IMR-90 (cell line): ENCODE measurements at regions not wholly inside any gene's neighbourhood (a gene's known extent, or its start where the extent isn't known, plus 50 kb on each side); places are given as distances from the start of the nearest gene placed in this dataset.

ENCODE experiments used
- ATAC-seq: fragments of 200-7000 bp; cut with Tn5 transposase; 2 replicates; pipeline ENCODE4 v1.9.1; 2020; ENCODE audit warnings: low read depth, mild to moderate bottlenecking, moderate library complexity
- BruUV-seq: library from RNA; stranded (reverse); fragments of 400-500 nt; replicated peaks from 2 replicates; lab custom pipeline; 2021; lab: Mats Ljungman, UMichigan
- CTCF ChIA-PET: fragments of 300-600 bp; formaldehyde crosslinking; extraction: SDS; loops from one replicate; lab custom pipeline; 2021; ENCODE audit warnings: antibody characterized with exemption; lab: Yijun Ruan, JAX
- POLR2A ChIA-PET: fragments of 300-600 bp; sonication (Branson Sonifier 250); formaldehyde crosslinking; loops from one replicate; lab custom pipeline; 2022; ENCODE audit warnings: antibody characterized with exemption; ENCODE audit not compliant: unreplicated experiment; lab: Charles Lee
- DNase-seq: peaks from one replicate; pipeline ENCODE4 v3.0.0; 2013
- H2AFZ ChIP-seq: replicated peaks from 2 replicates; pipeline ENCODE3; 2013; ENCODE audit warnings: low read length, mild to moderate bottlenecking; ENCODE audit not compliant: poor library complexity
- H2AK5ac ChIP-seq: 2 replicates; pipeline ENCODE4 v1.6.1; 2013; ENCODE audit warnings: low read depth, low read length, inconsistent platforms
- H2AK9ac ChIP-seq: replicated peaks from 2 replicates; pipeline ENCODE3; 2013; ENCODE audit warnings: mild to moderate bottlenecking, low read depth, low read length, moderate library complexity; ENCODE audit not compliant: poor library complexity
- H2BK120ac ChIP-seq: 2 replicates; pipeline ENCODE4 v1.6.1; 2013; ENCODE audit warnings: low read depth, low read length, inconsistent platforms
- H2BK15ac ChIP-seq: 3 replicates; pipeline ENCODE4 v1.6.1; 2013; ENCODE audit warnings: low read depth, low read length, inconsistent platforms
- H2BK20ac ChIP-seq: 2 replicates; pipeline ENCODE4 v1.6.1; 2013; ENCODE audit warnings: low read depth, mild to moderate bottlenecking, inconsistent platforms, low read length, moderate library complexity
- H2BK5ac ChIP-seq: 2 replicates; pipeline ENCODE4 v1.6.1; 2013; ENCODE audit warnings: mild to moderate bottlenecking, low read depth, low read length, inconsistent platforms; ENCODE audit not compliant: poor library complexity, severe bottlenecking
- H3K14ac ChIP-seq: replicated peaks from 2 replicates; pipeline ENCODE4 v1.6.1; 2013; ENCODE audit warnings: low read depth, low read length, inconsistent platforms
- H3K18ac ChIP-seq: 2 replicates; pipeline ENCODE4 v1.6.1; 2013; ENCODE audit warnings: low read depth, low read length, control low read depth
- H3K23ac ChIP-seq: 2 replicates; pipeline ENCODE4 v1.6.1; 2013; ENCODE audit warnings: low read depth, low read length, inconsistent platforms
- H3K27ac ChIP-seq: 2 replicates; pipeline ENCODE4 v1.5.1; 2013; ENCODE audit warnings: mild to moderate bottlenecking, control low read depth, low read length; ENCODE audit not compliant: insufficient read depth
- H3K27me3 ChIP-seq: 2 replicates; pipeline ENCODE4 v1.6.1; 2013; ENCODE audit warnings: low read length; ENCODE audit not compliant: control insufficient read depth, insufficient read depth
- H3K36me3 ChIP-seq: 2 replicates; pipeline ENCODE4 v1.6.1; 2013; ENCODE audit warnings: low read length, mixed read lengths; ENCODE audit not compliant: control insufficient read depth, insufficient read depth
- H3K4ac ChIP-seq: 2 replicates; pipeline ENCODE4 v1.6.1; 2013; ENCODE audit warnings: low read depth, low read length, inconsistent platforms
- H3K4me1 ChIP-seq: 2 replicates; pipeline ENCODE4 v1.6.1; 2013; ENCODE audit warnings: low read length, mixed read lengths; ENCODE audit not compliant: control insufficient read depth, insufficient read depth
- H3K4me2 ChIP-seq: 2 replicates; pipeline ENCODE4 v1.6.1; 2013; ENCODE audit warnings: low read depth, mild to moderate bottlenecking, control low read depth, low read length, moderate library complexity
- H3K4me3 ChIP-seq: 2 replicates; pipeline ENCODE4 v1.5.1; 2013; ENCODE audit warnings: low read depth, mild to moderate bottlenecking, control low read depth, low read length, moderate library complexity; ENCODE audit not compliant: insufficient read depth
- H3K56ac ChIP-seq: 2 replicates; pipeline ENCODE4 v1.6.1; 2013; ENCODE audit warnings: low read length, inconsistent platforms; ENCODE audit not compliant: insufficient read depth; ENCODE audit errors: extremely low read depth
- H3K79me1 ChIP-seq, 2 experiments: 2 replicates each; pipeline ENCODE4 v1.6.1; 2013; ENCODE audit warnings: low read length in 2 of 2, inconsistent platforms in 1 of 2, low read depth in 1 of 2
- H3K9ac ChIP-seq: 2 replicates; pipeline ENCODE4 v1.6.1; 2013; ENCODE audit warnings: low read depth, low read length, control low read depth
- H3K9me1 ChIP-seq: 2 replicates; pipeline ENCODE4 v1.6.1; 2013; ENCODE audit warnings: low read length, inconsistent platforms; ENCODE audit not compliant: insufficient read depth
- H3K9me3 ChIP-seq: 2 replicates; pipeline ENCODE4 v1.6.1; 2013; ENCODE audit warnings: low read length; ENCODE audit not compliant: control insufficient read depth, insufficient read depth
- H4K20me1 ChIP-seq: 2 replicates; pipeline ENCODE4 v1.6.1; 2013; ENCODE audit warnings: low read length, inconsistent platforms; ENCODE audit not compliant: insufficient read depth
- H4K5ac ChIP-seq: 2 replicates; pipeline ENCODE4 v1.6.1; 2013; ENCODE audit warnings: mild to moderate bottlenecking, low read depth, low read length, control low read depth
- H4K8ac ChIP-seq, 2 experiments: 2 replicates each; pipeline ENCODE4 v1.6.1; 2013; ENCODE audit warnings: low read depth in 2 of 2, low read length in 2 of 2, control low read depth in 1 of 2, inconsistent platforms in 1 of 2
- H4K91ac ChIP-seq: 2 replicates; pipeline ENCODE4 v1.6.1; 2013; ENCODE audit warnings: low read depth, low read length, inconsistent platforms; ENCODE audit not compliant: insufficient read depth
- CEBPB ChIP-seq: IDR thresholded peaks from 2 replicates; pipeline ENCODE4 v1.6.1; 2012; ENCODE audit warnings: low read depth, low read length, improper control_type of control experiment
- ELK1 ChIP-seq: fragments of 150-350 bp; IDR thresholded peaks from 2 replicates; pipeline ENCODE4 v1.6.1; 2016; ENCODE audit warnings: low read depth, mild to moderate bottlenecking, low read length, moderate library complexity, borderline replicate concordance
- WGBS, 2 experiments: methylation state at CpG; one replicate each; pipeline versions ENCODE4 v1.1.5 to v1.1.7; 2013; ENCODE audit warnings: missing lambda C conversion rate in 2 of 2; ENCODE audit not compliant: insufficient read length in 1 of 2; ENCODE audit errors: extremely low coverage in 2 of 2; 5-methylcytosine and 5-hydroxymethylcytosine counted together
- dilution Hi-C: fragments of 300-500 bp; cut with HindIII; formaldehyde crosslinking; loops from one replicate; pipeline ENCODE4 v1.14.3; 2018; ENCODE audit warnings: low sequenced_read_pairs; ENCODE audit not compliant: unreplicated experiment
- in situ Hi-C: fragments of 300-500 bp; cut with MboI; formaldehyde crosslinking; loops from 3 replicates; pipeline ENCODE4 v1.14.3; 2019; ENCODE audit warnings: low sequenced_read_pairs, inconsistent platforms, mixed read lengths
- intact Hi-C: fragments of 100-400 bp; cut with micrococcal nuclease; formaldehyde crosslinking; loops from 2 replicates; pipeline ENCODE4 v1.10.0; 2022

DNA sequence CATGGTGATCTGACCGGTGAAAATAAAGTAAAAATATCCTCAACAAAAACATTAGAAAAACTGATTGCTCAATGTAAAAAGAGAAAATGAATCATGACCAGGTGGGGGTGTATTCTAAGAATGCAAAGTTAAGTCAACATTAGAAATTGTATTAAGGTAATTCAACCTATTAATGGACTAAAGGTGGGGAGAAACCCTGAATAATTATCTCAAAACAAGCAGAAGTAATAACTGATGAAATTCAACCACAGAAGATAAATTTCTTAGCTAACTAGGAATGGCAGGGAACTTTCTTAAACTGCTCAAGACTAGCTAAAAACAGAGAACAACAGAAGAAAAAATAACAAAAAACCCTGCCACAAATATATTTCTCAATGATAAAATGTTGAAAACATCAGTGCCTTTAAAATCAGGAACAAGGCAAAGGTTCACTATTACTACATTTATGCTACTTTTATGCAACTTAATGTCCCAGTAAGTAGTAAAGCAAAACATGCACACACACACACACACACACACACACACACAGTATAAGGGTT is 204.4 kb upstream of the THBS1 start:
- H3K27me3 ChIP-seq = no peaks in the 10 kb centered on the region
- H2BK20ac ChIP-seq = no peak overlapping the region
- H2AK5ac ChIP-seq = no peak overlapping the region
- no peaks in the 10 kb centered on the region for H3K9me1 ChIP-seq
- ChIA-PET POLR2A (no interaction called here), CTCF (no interaction called here)
- in situ Hi-C loops = no loop called here
- H3K18ac ChIP-seq = no peak overlapping the region
- H2BK5ac ChIP-seq = no peak overlapping the region
- H4K20me1 ChIP-seq = no peaks in the 10 kb centered on the region
- no CpG with 5 or more reads among the region's 1 CpG for WGBS, 2 experiments
- H2BK120ac ChIP-seq = no peak overlapping the region
- no peaks in the 10 kb centered on the region for H3K36me3 ChIP-seq
- H4K8ac ChIP-seq = no peak overlapping the region
- no peak overlapping the region for H4K5ac ChIP-seq
- H3K4me2 ChIP-seq = no peak overlapping the region
- H3K23ac ChIP-seq = no peak overlapping the region
- H3K9ac ChIP-seq = no peak overlapping the region
- peaks cover 6% of the 10 kb centered on the region for H3K9me3 ChIP-seq
- H3K56ac ChIP-seq = no peak overlapping the region
- no peak overlapping the region for H2AK9ac ChIP-seq
- no TSS peak for BruUV-seq
- H2BK15ac ChIP-seq = no peak overlapping the region
- no peak overlapping the region for H3K14ac ChIP-seq
- peaks cover 2% of the 10 kb centered on the region; the same call in 1 of the 2 replicates for H3K4me1 ChIP-seq
- no peaks in the 10 kb centered on the region for H3K79me1 ChIP-seq
- no peak overlapping the region for H3K4ac ChIP-seq
- no peak overlapping the region for H3K27ac ChIP-seq
- dilution Hi-C loops = no loop called here
- no peak overlapping the region for H4K91ac ChIP-seq
- ATAC-seq (no peak), DNase-seq (no peak)
- H2AFZ ChIP-seq = no peak overlapping the region
- TF ChIP-seq ELK1 (no peak), CEBPB (0 out of 2 replicates have a peak, but pooled peaks have one; percentile 36)
- intact Hi-C loops = no loop called here
- no peak overlapping the region for H3K4me3 ChIP-seq
